GM21447 (cell line): ENCODE measurements at regions not wholly inside any gene's neighbourhood (a gene's known extent, or its start where the extent isn't known, plus 50 kb on each side); places are given as distances from the start of the nearest gene placed in this dataset.
"Not testable (repeated sequence)": the region's sequence is repeated elsewhere in the genome, so short reads cannot be mapped to it uniquely, and the experiment has no call there.

Experiments
- ATAC-seq: cut with Tn5 transposase; IDR thresholded peaks from one replicate; pipeline ENCODE4 v1.9.1; 2021; ENCODE audit not compliant: unreplicated experiment

DNA sequence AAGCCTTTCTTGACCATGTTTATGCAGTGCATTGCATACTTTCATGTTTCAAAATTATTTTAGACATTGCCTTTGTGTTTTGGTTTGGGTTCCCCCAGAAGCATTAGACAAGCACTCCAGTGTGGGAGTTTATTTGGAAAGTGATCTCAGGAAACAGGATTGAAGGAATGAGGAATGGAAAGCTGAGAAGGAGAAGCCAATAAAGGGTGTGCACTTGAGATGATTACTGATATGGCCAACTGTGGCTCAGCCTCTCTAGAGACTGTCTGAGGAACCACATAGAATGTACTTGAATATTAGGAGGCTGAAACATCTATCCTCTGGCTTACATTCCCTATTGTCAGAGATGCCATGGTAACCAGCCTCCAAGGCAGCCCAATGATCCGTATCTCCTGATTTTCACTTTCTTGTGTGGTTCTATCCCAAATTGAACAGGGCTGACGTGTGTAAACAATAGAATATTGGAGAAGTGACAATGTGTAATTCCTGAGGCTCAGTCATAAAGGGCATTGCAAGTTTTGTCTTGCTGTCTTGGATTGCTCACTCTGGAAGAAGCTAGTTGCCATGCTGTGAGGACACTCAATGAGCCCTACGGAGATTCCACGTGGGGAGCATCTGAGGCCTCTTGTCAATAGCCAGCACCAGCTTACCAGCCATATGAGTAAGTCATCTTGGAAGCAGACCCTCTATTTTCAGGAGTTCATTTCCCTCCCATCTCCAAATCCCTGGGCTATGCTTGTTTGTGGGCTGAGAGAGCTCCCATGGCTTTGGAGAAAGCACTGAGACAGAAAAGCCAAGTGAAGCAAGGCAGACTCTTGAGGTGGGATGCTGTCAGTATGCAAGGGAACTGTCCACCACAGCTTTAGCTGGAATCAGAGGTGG lies 84.7 kb downstream of the SCN11A start:
- no peak for ATAC-seq

DNA sequence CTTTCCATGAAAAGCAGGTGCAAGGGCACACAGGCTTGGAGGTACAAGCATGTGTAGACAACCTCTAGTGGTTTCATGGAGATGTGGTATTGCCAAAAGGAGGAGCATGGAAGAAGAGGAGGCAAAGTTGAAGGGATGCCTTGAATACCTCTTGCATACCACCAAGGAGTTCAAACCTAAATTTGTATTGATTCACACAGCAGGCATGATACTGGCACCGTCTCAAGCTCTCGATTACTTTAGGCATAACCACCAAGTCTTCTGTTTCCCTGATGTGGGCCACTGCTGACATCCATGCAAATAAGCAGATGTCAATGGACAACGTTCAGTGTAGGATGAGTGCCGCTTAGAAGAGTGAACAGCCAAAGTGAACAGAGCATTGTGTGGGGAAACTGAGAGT lies 87.1 kb downstream of the SCN11A start:
- ATAC-seq: no peak

DNA sequence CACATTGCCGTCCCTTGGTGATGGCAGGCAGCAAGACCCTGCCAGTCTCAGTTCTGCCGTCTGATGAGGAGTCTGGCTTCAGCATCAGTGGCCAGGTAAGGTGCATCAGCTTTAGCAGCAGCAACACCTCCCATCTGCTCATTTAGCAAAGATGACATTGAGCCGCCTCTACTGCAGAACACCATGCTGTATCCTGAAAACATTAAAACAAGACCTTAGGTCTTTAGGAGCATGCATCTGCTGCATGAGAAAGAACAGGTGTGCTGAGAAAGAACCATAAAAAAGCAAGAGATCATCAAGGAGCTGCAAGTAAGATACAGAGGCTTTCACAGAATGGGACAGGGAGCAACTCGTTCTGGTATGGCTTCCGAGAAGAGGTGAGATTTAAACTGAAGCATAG lies 87.5 kb downstream of the SCN11A start:
- no peak for ATAC-seq

DNA sequence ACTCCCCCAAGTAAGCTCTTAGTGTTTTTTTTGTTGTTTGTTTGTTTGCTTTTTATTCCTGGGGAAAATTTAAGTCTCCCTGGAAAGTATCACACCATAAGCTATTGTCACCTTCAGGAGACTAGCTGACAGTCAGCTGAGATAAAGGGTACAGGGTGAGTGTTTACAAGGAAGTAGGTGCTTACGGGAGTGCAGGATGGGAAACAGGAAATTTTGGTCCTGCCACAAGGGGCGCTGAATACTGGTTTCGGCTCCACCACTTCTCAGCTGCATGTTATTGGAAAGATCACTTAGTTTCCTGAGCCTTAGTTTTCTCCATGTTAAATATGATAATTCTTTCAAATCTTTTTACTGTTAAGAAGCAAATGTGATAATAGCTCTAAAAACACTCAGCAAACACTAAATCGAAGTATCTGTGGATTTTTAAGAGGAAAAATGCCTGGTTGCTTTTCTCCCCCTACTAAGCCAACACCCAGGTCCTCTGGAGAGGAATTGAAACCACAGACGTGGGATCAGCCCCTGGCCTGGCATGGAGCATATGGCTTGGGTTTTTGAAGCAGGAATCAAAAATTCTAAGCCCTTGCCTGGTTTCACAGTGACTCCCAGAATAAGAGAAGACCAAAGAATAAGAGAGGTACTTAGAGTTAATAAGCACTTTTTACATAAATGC lies 90.7 kb downstream of the SCN11A start:
- ATAC-seq: no peak

DNA sequence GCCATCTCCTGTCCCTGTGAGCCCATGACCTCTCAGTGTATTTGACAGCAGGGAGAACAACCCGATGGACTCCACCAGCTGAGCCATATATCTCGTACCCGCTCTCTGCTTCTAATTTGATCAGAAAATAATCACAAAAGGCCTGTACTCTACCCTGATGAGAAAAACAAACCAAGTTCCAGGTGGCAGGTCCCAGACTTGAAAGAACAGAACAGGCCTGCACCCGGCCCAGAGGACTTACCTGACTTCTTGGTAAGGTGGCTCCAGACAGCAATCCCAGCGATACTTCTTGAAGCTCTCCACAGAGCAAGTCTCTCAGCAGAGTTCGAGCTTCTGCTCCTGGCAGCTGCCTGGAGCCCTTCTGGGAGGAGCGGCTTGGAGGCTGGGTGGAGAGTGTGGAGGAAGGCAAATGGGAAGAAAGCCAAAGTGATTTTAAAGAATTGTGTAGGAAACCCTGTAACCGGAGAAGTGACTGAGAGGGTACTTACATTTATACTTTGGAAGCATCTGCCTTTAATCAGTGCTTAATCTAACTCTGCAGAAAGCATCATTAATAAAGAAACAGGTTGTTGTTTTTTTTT lies 91.6 kb downstream of the SCN11A start:
- no peak for ATAC-seq

DNA sequence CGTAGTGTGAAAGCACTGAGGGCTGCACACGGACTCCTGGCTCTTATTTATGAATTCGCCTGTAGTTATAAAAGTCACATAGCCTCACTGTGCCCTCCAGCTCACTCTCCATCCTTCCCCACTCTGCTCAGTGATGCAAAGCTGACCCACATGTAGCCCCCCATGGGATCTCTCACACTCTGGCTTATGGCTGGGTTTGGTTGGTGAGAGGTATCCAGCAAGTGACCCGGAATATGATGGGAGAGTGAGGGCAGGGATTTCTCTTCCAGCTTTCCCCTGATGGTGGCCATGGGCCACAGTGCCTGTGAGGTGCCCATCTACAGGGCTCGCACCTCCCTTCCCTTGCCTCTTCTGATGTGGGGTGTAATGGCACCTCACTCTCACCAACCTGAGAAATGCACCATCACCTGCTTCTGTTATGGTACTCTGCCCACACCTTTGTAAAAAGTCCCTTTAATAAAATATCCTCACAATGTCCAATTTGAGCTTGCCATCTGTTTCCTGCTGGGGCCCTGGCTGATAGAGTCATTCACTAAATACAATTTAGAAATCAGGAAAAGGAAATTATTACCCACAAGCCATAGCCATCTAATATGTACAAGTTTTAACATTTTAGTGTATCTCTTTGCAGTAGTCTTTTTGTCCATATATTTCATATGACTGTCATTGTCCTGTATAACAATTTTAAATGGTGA lies 93.6 kb downstream of the SCN11A start:
- no peak for ATAC-seq

DNA sequence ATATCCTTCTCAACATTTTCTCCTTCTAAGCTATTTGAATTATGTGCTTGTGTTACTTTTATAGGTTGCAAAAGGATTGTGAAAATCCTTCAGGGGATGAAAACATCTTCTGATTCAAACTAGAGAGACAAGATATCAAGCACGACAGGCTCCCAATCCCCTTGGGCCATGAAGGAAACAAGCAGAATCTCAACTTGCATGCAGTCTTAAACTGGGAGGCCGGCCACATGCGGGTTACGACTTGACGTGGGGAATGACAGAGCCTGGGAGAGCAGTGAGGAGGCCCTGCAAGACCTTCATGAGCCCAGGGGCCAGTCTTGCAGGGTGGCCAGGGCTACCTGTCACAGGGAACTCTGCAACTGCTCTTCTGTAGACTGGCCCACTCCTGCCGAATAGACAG lies 94.4 kb downstream of the SCN11A start:
- ATAC-seq: no peak

DNA sequence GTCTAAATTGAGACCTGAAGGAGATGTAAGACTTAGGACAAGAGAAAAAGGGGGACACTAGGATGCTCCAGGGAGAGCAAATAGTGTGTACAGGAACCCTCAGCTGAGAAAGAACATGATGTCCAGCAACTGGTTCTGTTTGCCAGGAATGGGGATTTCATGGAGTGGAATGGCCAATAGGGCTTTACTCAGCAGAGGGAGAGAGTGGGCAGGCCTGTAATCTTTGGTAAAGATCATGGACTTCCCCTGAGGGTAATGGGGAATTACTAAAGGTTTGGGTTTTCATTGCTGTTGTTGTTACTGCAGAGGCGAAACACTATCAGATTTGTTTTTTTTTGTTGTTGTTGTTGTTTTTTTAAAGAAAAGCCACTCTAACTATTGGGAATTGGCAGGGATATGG lies 99.0 kb downstream of the SCN11A start:
- no peak for ATAC-seq

DNA sequence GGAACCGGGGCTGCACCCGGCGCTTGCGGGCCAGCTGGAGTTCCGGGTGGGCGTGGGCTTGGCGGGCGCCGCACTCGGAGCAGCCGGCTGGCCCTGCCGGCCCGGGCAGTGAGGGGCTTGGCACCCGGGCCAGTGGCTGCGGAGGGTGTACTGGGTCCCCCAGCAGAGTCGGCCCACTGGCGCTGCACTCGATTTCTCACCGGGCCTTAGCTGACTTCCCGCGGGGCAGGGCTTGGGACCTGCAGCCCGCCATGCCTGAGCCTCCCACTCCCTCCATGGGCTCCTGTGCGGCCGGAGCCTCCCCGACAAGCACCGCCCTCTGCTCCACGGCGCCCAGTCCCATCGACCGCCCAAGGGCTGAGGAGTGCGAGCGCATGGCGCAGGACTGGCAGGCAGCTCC lies 100.6 kb downstream of the SCN11A start:
- ATAC-seq: not testable (repeated sequence)

DNA sequence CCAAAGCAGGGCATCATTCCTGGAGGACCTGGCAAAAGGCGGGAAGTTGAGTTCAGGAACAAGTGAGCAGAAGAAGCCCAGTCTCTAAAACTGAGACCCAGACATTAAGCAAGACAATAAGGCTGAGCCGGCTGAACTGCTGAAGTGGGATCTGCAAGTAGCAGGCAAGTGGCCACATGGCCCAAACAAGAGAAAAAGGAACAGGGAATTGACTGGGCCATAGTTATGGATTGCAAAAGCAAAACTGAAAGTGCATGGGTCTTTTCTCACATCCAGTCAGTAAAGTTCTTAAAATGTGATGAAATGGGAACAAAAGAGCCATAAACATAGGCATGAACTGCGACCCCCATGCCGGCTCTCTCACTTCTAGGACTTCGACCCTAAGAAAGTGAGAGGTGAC lies 101.2 kb downstream of the SCN11A start:
- ATAC-seq: no peak

DNA sequence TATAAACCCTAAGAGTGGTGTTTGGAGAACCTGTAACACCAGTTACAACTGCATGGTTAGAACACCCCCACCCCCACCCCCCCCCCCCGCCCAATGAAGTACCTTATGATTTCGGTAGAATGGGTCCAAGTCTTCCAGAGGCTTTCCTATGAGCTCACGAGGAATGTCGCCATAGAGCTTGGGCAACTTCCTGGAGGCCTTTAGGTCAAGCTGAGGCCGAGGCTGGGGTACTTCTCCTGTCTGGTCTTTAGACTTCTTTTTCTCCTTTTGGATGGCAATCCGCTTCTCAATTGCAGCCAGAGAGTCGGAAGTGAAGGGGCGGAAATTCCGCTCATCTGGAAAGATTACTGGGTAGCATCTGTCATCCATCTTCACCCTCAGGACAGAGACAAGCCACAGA lies 101.8 kb downstream of the SCN11A start:
- ATAC-seq: no peak

DNA sequence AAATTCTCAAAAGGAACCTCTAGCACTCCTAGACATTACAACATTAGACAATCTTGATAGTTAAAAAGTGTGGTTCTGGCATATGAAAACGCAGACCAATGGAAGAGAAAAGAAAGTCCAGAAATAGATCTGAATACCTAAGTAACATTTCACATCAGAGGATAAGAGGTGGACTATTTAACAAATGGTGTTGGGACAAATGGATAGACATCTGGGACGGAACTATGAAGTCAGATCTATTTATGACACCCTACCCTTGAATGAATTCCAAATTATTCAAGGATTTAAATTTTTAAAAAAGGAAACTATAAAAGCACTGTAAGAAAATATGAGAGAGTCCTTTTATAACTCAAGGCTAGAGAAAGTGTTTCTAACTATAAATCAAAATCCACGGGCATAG lies 111.3 kb downstream of the SCN11A start:
- ATAC-seq: no peak

DNA sequence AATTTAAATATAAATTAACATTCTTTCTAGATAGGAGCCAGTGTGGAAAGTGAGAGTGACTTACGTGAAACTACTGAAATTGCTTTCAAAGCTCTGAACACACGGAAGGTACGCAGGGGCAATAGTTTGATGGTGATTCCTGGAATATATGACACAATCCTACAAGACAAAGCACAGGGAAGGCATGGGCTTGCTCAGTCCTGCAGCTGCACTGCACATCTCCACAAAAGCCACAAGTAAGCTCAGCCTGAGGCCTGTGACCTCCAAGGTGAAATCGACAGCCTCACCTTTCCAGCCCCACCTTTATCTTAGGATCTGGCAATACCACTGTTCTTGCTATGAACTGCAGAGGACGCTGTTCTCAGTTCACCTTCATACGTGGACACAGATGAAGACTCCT lies 109.3 kb upstream of the SCN10A start:
- ATAC-seq: no peak

DNA sequence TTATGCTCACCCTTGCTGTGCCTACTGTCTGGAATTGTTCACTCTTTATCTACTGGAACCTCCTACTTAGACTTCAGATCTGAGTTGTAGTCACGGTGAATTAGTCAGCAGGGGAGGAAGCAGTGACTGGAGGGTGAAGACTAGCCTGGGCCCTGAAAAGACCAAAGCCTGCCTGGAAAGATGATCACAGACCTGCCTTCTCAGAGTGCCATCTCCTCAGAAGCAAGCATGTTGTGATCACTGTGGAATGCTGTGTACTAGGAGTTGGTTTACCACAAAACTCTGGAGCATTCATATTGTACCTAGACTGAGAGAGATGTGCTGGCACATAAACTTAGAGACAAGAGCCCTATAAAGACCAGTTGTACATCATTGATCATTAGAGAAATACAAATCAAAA lies 100.7 kb upstream of the SCN10A start:
- no peak for ATAC-seq

DNA sequence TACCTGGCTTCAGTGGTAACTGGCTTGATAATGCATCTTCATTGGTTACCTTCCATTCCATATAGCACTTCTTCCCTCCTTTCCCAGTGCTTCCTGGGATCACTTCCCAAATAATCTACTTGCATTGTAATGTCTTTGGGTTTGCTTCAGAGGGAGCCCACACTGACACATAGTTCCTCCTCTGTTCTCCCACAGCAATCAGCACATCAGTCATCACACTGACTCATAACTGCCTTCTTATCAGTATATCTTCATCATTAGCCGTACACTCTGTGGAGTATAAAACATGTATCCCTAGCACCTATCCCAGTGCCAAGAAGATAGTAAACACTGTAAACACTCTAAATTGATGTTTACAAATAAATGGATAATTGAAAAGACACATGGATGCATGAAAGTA lies 91.4 kb upstream of the SCN10A start:
- no peak for ATAC-seq

DNA sequence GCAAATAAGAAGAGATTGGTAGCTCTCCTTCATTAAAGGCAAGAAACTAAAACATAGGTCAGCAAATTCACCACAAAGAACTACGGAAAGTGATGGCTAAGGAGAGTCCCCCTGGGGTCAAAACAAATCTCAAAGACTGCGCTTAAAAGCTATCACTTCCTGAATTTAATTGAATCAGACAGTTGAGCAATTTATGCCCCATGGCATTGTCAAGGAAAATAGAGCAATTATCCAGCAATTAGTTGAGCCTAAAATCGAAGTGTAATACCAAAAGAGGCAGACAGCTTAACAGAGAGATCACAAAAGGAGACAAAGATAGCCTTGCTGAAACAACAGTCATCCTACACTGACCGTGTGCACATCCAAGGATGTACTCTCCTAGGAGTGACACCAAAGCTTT lies 74.4 kb upstream of the SCN10A start:
- ATAC-seq: no peak

DNA sequence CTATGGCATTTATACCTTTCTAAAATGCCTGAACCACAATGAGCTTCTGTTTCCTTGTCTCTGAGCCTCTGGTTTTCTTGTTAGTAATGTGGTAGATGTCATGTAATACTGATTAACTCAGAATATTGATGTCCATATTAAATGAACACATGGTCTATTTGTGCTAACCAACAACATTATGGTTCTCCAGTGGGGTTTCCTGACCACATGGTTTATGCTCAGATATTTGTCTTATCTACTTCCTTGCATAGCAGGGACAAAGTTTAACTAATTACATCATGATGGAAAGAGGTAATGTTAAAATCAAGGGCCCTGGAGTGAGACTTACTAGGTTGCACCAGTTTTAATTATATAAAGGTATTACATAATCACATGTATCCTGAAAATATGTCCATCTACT lies 62.6 kb upstream of the SCN10A start:
- ATAC-seq: no peak
